HK-2 (cell line): ENCODE measurements at regions not wholly inside any gene's neighbourhood (a gene's known extent, or its start where the extent isn't known, plus 50 kb on each side); places are given as distances from the start of the nearest gene placed in this dataset.
A peak's percentile ranks its signal among the peaks of the same experiment; 100 is the strongest.
"Not testable (repeated sequence)": the region's sequence is repeated elsewhere in the genome, so short reads cannot be mapped to it uniquely, and the experiment has no call there.

ENCODE experiments used
- DNase-seq: peaks from one replicate; pipeline ENCODE4 v3.0.0-alpha.2; 2018; ENCODE audit not compliant: unreplicated experiment

- no peak for DNase-seq
Measured at GRCh38 chr7:20083781-20084180, 133.4 kb downstream of the MACC1 start.

GRCh38 chr7:20079080-20079479 is 138.1 kb downstream of the MACC1 start:
- DNase-seq, result no peak

- no peak for DNase-seq
Measured at GRCh38 chr7:20076835-20077234, 140.3 kb downstream of the MACC1 start.

DNA sequence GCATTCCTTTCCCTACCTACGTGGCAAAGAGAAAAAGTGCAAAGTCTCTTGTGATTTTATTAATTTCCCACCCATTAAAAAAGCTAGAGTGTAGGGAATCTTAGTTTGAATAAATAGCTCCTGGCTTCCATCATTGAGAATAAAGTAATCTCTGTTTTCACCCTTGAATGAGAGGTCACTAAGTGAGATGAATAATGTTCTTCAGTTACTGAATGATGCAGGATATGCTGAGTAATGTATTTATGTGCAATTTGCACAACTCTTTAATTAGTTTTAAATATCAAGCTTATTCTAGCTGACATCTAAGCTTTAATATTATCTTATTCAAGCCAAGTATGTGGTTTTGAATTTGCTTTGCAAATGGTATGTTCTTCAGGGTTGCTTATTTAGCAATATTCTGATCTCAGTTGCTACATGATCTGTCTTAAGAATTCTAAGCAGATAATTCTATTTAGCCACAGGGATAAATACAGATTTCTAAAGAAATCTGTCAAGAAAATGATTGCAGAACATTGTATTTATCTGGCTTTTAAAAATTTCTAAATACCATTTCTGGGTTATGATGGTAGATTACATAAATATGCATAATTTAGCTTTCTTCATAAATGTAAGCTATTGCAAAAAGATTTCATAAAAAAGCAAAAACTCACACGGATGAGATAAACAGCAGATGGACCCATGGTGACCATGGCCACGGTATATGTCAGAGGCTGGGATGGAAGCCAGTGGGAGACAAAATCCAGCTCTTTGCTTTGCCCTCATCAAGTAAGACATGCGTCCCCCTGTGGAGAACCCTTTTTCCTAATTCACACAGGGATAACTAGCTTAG is 141.0 kb downstream of the MACC1 start:
- DNase-seq, result no peak

DNA sequence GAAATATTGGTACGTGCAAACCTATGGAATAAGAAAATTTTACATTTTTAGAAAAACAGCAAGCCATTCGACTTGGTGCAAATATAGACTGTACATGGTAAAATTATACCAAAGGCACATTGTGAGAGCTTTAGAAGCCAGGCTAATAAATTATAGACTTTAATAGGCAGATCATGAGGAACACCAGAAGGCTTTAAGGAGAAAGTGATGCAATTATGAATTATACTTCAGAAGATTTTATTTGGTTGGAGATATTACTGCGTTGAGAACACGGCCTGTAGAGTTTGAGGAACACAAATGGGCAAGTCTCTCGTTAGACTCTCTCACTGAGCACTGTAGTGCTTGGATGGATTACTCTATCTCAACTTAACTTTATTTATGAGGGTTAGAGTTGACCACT is 141.7 kb downstream of the MACC1 start:
- no peak for DNase-seq

DNA sequence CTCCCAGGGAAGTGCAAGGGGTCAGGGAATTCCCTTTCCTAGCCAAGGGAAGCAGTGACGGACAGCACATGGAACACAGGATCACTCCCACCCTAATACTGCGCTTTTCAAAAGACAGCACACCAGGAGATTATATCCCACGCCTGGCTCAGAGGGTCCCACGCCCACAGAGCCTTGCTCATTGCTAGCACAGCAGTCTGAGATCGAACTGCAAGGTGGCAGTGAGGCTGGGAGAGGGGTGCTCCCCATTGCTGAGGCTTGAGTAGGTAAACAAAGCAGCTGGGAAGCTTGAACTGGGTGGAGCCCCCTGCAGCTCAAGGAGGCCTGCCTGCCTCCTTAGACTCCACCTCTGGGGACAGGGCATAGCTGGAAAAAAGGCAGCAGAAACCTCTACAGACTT is 149.2 kb downstream of the MACC1 start:
- DNase-seq, result not testable (repeated sequence)

GRCh38 chr7:20064974-20065862 is 152.0 kb downstream of the MACC1 start:
- peak; percentile 26 for DNase-seq

GRCh38 chr7:20064181-20064970 is 152.8 kb downstream of the MACC1 start:
- DNase-seq, result no peak

DNA sequence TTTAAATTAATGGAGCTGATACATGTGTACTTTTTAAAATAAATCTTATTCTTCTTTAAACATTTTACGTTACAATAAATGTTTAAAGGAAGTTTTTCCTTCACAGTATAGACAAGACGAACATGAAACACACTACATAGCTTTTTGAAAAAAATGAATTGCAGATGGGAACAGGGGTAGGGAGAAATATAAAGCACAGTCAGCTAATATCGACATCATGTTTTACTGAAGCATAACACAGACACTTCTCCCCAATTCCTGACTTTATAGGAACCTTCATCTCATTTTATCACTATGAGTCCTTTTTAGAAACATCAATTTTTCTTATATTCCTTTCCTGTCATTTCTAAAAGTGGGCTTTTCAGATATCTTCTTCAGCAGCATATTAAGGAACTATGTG is 153.5 kb downstream of the MACC1 start:
- DNase-seq, result no peak

DNA sequence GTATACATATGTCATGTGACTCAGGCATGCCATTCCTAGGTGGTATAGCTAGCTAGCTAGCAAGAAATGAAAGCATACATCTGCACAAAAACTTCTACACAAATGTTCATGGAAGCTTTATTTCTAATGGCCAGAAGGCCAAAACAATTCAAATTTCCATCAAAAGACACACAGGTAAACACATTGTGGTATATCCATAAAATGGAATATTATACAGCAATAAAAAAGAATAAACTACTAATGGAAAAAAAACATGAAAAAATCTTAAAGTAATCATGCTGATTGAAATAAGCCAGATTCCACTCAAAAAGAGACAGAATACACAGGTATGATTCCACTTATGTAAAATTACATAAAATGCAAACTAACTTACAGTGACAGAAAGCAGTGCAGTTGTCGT is 154.3 kb downstream of the MACC1 start:
- DNase-seq, result no peak

DNA sequence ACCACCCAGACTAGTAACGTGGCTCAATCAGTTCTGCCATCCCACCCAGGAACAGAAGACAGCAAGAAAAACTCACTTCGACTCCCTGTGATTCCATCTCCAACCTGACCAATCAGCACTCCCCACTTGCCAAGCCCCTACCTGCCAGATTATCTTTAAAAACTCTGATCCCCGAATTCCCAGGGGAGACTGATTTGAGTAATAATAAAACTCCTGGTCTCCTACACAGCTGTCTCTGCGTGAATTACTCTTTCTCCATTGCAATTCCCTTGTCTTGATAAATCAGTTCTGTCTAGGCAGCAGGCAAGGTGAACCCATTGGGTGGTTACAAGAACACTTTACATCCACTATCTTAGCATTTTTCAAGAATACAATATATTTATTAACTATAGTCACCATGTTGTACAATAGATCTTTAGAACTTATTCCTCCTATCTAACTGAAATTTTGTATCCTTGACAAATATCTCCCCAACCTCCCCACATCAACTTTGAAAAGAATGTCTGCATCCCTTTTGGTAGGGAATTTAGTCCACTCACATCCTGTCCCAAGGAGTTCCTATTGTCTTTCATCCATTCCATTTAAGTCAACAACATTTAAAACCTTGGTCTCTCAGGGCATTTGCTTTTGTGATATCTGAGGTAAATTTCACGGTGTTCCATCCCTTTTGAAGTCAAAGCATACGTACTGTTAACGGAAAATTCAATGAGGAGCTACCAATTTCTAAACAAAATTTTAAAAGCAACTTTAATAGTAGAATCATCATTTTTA is 163.7 kb downstream of the MACC1 start:
- no peak for DNase-seq

- no peak for DNase-seq
Measured at GRCh38 chr7:20050241-20050966, 166.8 kb downstream of the MACC1 start.

- DNase-seq, result no peak
Measured at GRCh38 chr7:20038676-20039075, 178.5 kb downstream of the MACC1 start.

GRCh38 chr7:20035279-20035875 is 181.8 kb downstream of the MACC1 start:
- no peak for DNase-seq

DNA sequence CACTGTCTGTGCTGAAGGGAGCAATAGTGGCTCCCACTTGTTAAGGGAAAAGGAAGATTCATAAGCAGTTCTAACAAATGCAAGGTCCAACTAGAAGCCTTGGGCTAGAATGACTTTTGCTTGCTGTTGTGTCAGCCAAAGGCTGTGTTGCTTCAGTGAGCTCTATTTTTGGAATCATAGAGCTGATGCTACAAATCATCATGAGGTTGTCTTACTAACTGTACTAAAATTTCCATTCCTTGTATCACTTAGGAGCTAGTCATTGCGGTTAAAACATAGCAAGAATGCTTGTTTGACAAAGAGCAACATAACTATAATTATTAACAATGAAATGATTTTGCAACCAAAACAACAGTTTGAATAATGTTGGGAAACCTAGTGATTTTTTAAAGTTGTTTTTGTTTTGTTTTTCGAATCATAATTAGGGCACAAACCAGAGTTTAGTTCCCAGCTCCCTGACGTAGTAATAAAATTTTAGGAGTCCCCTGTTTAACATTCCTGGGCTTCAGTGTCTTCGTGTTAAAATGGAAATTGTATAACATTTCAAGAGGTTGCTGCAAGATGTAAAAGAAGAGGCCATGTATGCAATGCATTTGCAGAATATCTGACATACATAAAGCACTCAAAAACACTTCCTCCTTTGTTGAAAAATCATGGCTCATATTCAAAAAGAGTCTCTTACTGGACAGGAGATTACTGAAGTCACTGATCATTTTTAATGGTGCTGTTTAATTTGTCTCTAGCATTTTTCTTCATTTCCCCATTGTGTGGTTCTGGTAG is 183.4 kb downstream of the MACC1 start:
- no peak for DNase-seq

GRCh38 chr7:20032741-20033140 is 184.4 kb downstream of the MACC1 start:
- no peak for DNase-seq

GRCh38 chr7:20030915-20031362 is 186.2 kb downstream of the MACC1 start:
- no peak for DNase-seq

DNA sequence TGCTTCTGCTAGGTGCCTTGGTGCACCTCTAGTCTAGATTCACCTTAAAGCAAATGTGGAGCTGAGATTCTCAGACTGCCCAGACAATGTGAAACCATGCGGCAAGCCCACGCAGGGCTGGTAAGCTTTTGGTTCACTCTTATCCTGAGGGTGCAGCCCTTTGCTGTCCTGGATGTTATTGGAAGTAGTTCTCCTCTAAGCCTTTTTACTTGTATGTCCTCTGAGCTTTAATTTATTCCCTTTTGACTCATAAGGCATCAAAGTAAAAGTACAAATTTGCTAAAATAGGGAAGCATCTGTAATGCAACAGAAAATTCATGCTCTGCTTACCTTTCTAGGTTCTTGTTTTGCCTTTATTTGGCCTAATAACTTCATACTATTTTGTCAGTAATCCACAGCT is 186.8 kb downstream of the MACC1 start:
- no peak for DNase-seq

- no peak for DNase-seq
Measured at GRCh38 chr7:20026762-20027161, 190.4 kb downstream of the MACC1 start.
